Activated naive CD4-positive, alpha-beta T cell treated with anti-CD3 and anti-CD28 coated beads for 36 hours (primary cell): ENCODE measurements at regions not wholly inside any gene's neighbourhood (a gene's known extent, or its start where the extent isn't known, plus 50 kb on each side); places are given as distances from the start of the nearest gene placed in this dataset.

ENCODE experiments used
- CTCF ChIA-PET: fragments of 350-600 bp; sonication (Branson Sonifier 250); formaldehyde crosslinking; loops from one replicate; lab custom pipeline; 2021; ENCODE audit warnings: antibody characterized with exemption; lab: Charles Lee
- DNase-seq: peaks from one replicate; pipeline ENCODE4 v3.0.0-alpha.2; 2020
- H3K27ac Mint-ChIP-seq: one replicate; pipeline ENCODE4 v1.8.0; 2021; ENCODE audit warnings: mild to moderate bottlenecking, mixed read lengths
- H3K27me3 Mint-ChIP-seq: one replicate; pipeline ENCODE4 v1.8.0; 2021; ENCODE audit warnings: low read depth, mixed read lengths
- H3K36me3 Mint-ChIP-seq: one replicate; pipeline ENCODE4 v1.8.0; 2021; ENCODE audit warnings: low read depth, mixed read lengths
- H3K4me1 Mint-ChIP-seq: one replicate; pipeline ENCODE4 v1.8.0; 2021; ENCODE audit warnings: low read depth, mixed read lengths
- H3K4me3 Mint-ChIP-seq: one replicate; pipeline ENCODE4 v1.8.0; 2021; ENCODE audit warnings: mild to moderate bottlenecking, moderate library complexity, mixed read lengths
- H3K9me3 Mint-ChIP-seq: one replicate; pipeline ENCODE4 v1.8.0; 2021; ENCODE audit warnings: mixed read lengths
- intact Hi-C: fragments of 100-400 bp; cut with micrococcal nuclease; formaldehyde crosslinking; loops from one replicate; pipeline ENCODE4 v1.15.1; 2023

DNA sequence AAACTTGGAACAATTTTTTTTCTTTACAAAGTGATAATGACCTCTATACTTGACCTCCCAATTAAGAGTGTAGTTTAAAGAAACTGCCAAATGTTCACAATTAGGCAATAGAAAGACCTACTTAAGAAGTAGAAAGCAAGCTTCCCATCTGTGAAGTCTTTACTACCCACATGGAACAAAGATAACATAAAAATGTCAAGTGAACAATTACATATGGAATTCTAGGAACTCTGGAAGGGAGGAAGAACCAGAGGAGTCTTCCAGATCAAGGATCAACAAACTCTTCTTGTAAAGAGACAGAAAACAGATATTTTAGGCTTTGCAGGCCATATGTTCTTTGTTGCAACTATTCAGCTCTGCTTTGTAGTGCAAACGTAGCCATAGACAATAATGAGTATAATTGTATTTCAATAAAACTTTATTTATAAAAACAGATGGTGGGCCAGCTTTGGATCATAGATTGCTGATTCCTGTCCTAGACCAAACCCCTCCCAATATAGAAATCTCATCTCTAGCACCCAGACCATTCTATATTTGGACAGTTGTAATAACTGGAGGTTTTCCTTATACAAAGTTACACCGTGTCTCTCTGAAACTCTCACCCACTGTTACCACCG is 68.4 kb upstream of the MAGI3 start:
- CTCF ChIA-PET, result no interaction called here
- Mint-ChIP-seq H3K27me3 (no peaks in the 10 kb centered on the region), H3K36me3 (no peaks in the 10 kb centered on the region), H3K4me1 (no peaks in the 10 kb centered on the region), H3K9me3 (peaks cover 2% of the 10 kb centered on the region), H3K27ac (no peak overlapping the region), H3K4me3 (no peak overlapping the region)
- intact Hi-C loops, result no loop called here
- no peak for DNase-seq

DNA sequence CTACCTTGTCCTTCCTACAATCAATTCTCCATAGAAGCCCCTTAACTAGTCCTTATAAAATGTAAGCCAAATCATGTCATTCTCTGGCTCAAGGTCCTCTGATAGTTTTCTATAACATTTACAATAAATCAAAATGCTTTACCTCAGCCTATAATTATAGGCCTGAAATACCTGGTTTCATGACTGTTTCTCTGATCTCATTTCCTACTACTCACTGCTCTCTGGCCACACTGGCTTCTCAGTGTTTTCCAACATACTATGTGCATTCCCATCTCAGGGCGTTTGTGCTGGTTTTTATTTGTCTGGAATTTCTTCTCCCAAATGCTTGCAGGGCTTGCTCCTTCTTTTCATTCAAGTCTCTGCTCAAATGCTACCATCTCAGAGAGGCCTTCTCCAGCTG is 67.9 kb upstream of the MAGI3 start:
- Mint-ChIP-seq H3K9me3 (peaks cover 2% of the 10 kb centered on the region), H3K27me3 (no peaks in the 10 kb centered on the region), H3K27ac (no peak overlapping the region), H3K4me1 (no peaks in the 10 kb centered on the region), H3K4me3 (no peak overlapping the region), H3K36me3 (no peaks in the 10 kb centered on the region)
- no peak for DNase-seq
- intact Hi-C loops, result no loop called here
- CTCF ChIA-PET, result no interaction called here

DNA sequence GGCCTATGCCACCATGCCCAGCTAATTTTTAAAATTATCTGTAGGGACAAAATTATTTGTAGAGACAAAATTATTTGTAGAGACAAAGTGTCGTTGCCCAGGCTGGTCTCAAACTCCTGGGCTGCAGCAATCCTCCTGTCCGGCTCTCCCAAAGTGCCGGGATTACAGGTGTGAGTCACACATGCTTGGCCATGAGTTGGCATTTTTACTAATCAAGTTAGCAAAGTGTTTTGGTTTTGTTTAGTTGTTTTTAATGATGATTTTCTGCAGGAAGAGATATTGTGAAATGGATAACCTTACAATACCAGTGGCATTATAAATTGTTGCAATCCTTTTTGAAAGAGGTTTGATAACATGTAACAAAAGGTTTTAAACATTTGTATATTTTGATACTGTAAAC is 65.3 kb upstream of the MAGI3 start:
- no peak for DNase-seq
- Mint-ChIP-seq H3K9me3 (no peaks in the 10 kb centered on the region), H3K27me3 (no peaks in the 10 kb centered on the region), H3K27ac (no peak overlapping the region), H3K36me3 (no peaks in the 10 kb centered on the region), H3K4me3 (no peak overlapping the region), H3K4me1 (no peaks in the 10 kb centered on the region)
- intact Hi-C loops, result no loop called here
- CTCF ChIA-PET, result interaction anchor here (0.7 kb wide), 1 partner anchor 97 kb away, joined by 3 read pairs; no protein-coding TSS in a partner anchor

DNA sequence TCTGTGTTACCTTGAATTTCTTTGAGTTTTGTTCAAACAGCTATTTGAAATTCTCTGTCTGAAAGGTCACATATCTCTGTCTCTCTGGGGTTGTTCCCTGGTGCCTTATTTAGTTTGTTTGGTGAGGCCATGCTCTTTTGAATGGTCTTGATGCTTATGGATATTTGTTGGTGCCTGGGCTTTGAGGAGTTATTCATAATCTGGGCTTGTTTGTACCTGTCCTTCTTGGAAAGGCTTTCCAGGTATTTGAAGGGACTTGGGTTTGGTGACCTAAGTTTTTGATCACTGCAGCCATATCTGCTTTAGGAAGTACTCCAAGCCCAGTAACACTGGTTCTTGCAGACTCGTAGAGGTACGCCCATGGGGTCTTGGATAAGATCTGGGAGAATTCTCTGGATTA is 63.3 kb upstream of the MAGI3 start:
- intact Hi-C loops, result no loop called here
- no peak overlapping the region for H3K27ac Mint-ChIP-seq

DNA sequence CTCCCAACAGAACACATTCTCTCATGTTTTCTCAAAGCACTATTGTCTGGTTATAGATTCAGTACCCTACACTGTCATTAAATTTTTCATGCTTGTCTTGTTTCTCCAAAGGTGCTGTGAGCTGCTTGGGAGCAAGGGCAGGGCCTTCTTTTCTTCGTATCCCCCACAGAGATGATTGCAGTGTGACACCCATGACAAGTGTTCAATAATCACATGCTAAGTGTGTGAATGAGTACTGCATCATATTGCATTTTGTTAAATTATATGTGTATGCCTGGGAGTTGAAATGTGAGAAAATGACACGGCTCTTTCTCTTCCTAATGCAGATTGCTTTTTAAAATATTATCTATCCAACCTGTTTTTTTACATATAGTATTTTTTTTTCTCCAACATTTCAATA is 57.3 kb upstream of the MAGI3 start:
- CTCF ChIA-PET, result no interaction called here
- no peaks in the 10 kb centered on the region for H3K4me1 Mint-ChIP-seq
- H3K27me3 Mint-ChIP-seq, result peaks cover 8% of the 10 kb centered on the region
- no peak overlapping the region for H3K27ac Mint-ChIP-seq
- no peaks in the 10 kb centered on the region for H3K36me3 Mint-ChIP-seq
- intact Hi-C loops, result no loop called here
- no peak overlapping the region for H3K4me3 Mint-ChIP-seq
- DNase-seq, result no peak
- no peaks in the 10 kb centered on the region for H3K9me3 Mint-ChIP-seq

More for the DNA sequence above, 63.3 kb upstream of the MAGI3 start:
- H3K9me3 Mint-ChIP-seq, result no peaks in the 10 kb centered on the region
- no peaks in the 10 kb centered on the region for H3K36me3 Mint-ChIP-seq
- no peaks in the 10 kb centered on the region for H3K4me1 Mint-ChIP-seq
- CTCF ChIA-PET, result no interaction called here
- DNase-seq, result no peak
- no peaks in the 10 kb centered on the region for H3K27me3 Mint-ChIP-seq
- no peak overlapping the region for H3K4me3 Mint-ChIP-seq

DNA sequence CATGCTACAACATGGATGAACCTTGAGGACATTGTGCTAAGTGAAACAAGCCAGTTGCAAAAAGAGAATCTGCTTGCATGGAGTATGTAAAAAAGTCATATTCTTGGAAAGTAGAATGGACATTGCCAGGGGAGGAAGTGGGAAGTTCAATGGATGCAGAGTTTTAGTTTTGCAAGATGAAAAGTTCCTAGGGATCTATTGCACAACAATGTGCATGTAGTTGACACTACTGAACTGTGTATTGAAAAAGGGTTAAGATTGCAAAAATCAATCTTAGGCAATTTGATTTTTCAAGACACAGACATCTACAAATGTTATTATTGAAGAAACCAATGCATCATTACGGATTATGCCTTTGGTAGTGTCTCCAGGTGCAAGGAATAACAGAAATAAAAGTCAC is 50.3 kb upstream of the MAGI3 start:
- intact Hi-C loops, result no loop called here

More for the DNA sequence above, 50.3 kb upstream of the MAGI3 start:
- Mint-ChIP-seq H3K27me3 (peaks cover 21% of the 10 kb centered on the region), H3K9me3 (no peaks in the 10 kb centered on the region), H3K4me3 (no peak overlapping the region), H3K36me3 (no peaks in the 10 kb centered on the region), H3K4me1 (no peaks in the 10 kb centered on the region), H3K27ac (no peak overlapping the region)
- CTCF ChIA-PET, result no interaction called here
- DNase-seq, result no peak
